ENCODE measurements at regions not wholly inside any gene's neighbourhood (a gene's known extent, or its start where the extent isn't known, plus 50 kb on each side); places are given as distances from the start of the nearest gene placed in this dataset.
"Not testable (repeated sequence)": the region's sequence is repeated elsewhere in the genome, so short reads cannot be mapped to it uniquely, and the experiment has no call there.

DNA sequence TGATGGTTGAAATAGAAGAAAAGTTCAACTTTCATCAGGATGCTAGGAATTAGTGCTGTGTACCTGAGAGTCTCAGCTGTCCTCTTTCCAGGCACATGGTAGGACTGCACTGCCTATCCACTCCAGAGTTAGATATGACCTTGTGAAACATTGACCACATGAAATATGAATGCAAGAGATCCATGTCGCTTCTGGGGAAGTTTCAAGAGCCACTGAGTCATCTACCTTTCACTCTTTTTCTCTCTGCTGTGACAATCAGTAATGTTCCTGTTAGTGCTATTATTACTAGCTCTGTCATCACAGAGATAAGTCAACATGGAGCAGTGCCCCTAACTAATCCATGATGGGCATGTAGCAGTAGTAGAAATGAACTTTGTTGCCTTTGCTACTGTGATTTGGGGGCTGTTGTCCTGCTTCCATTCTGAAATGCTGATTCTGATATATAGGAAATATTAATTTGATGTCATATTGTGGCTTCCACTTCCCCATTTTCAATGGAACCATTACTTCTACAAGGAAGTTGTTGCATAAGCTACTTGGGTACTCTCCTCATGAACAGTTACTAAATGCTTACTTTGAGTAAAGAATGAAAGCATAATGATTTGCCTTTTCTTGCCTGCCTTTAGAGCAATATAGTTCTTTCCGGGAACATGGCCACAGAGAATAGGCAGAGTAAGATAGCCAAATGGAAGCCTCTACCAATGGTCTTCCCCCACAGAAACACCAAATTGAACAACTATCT, 192.8 kb upstream of the ZNF521 start:
- DNase-seq = no peak

DNA sequence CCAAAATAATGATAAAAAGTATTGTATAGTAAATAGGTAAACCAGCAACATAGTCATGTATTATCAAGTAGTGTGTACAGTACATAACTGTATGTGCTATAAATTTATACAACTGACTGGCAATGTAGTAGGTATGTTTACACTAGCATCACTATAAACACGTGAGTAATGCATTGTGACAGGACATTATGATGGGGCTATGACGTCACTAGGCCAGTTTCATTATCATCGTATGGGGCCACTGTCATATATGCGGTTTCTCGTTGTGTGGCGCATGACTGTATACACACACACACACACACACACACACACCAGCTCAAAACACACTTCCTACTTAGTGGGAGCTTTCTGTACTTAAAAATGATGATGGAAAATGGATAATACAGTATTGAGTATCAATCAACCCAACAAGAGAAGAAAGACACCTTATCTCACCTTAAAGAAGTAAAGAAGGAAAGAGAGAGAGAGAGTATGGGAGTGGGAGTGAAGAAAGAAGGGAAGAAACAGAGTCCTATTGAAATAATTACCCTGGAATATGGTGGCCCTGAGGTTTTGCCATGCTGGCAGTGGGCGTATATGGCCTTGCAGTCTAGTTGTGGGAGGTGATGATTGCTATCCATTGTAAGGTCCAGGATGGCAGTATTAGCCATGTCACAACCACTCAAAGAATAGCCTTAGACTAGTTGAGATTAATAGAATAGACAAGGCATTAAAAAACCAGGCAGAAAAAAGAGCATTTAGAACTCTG, 186.4 kb upstream of the ZNF521 start:
- no peak for DNase-seq

DNA sequence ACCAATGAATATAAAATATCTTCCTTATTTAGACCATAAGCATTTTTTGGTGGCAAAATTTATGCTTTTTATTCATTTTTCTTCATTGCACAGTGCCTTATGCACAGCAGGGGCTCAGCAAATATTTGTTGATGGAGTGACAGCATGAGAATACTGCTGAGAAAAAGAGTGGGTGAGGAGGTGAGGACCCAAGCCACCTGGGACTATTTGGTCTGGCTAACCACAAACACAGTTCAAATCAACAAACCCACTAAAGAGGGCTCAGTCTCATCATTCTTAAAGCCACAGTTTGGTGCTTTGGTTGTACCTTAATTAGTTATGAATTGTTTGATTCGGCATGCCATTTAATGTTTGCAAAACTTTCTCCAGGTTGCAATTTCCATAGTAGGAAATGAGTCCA, 183.5 kb upstream of the ZNF521 start:
- no peak for DNase-seq

DNA sequence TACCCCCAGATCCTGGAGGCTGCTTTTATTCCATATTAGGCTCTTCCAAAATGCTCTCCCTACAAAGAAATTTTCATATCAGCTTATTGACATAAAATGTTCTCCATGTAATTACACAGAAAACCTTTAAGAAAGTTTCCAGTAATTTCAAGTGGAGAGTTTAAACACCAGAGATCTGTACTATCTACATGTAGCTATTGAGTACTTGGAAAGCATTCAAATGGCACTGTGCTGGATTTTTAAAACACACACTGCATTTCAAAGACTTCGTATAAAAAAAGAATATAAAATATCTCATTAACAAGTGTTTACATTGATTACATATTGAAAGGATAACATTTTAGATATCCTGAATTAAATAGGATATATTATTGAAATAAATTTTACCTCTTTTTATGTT, 182.4 kb upstream of the ZNF521 start:
- no peak for DNase-seq

DNA sequence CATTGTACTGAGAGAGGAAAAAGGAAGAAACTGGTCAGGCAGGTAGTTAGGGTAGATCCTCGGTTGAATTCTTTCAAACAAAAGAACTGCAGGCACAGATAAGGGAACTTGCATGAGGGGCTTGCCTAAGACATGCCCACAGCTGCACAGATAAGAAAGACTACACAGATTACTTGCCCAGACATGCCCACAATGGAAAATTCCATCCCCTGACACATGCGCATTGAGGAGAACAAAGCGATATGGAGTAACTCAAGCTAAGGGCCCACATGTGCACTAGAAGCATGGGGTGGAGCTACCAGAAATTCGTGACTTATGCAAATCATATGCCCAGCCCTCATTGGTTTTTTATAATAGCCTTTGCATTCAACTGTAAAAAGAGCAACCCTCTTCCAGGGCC, 181.3 kb upstream of the ZNF521 start:
- DNase-seq = no peak

DNA sequence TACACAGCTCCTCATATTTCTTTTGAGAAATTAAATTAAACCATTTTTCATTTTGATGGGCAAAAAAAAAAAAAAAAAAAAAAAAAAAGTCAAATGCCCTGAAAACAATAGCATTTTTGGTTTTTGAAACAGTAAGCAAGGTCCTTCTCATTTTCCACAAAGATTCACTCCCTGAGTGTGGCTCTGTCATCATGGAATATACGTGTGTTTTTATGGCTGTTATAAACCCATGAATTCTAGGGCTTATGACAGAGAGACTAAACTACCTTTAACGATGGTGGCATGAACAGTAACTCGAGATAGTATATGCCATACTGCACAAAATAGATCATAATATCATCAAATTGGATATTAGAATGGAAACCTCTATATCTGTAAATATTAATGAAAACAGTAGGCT, 179.2 kb upstream of the ZNF521 start:
- DNase-seq = no peak

DNA sequence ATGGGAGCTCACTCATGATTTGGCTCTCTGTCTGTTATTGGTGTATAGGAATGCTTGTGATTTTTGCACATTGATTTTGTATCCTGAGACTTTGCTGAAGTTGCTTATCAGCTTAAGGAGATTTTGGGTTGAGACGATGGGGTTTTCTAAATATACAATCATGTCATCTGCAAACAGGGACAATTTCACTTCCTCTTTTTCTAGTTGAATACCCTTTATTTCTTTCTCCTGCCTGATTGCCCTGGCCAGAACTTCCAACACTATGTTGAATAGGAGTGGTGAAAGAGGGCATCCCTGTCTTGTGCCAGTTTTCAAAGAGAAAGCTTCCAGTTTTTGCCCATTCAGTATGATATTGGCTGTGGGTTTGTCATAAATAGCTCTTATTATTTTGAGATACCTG, 173.8 kb upstream of the ZNF521 start:
- DNase-seq = not testable (repeated sequence)

- DNase-seq = no peak
Observed at GRCh38 chr18:25518716-25519053, 166.7 kb upstream of the ZNF521 start.

DNA sequence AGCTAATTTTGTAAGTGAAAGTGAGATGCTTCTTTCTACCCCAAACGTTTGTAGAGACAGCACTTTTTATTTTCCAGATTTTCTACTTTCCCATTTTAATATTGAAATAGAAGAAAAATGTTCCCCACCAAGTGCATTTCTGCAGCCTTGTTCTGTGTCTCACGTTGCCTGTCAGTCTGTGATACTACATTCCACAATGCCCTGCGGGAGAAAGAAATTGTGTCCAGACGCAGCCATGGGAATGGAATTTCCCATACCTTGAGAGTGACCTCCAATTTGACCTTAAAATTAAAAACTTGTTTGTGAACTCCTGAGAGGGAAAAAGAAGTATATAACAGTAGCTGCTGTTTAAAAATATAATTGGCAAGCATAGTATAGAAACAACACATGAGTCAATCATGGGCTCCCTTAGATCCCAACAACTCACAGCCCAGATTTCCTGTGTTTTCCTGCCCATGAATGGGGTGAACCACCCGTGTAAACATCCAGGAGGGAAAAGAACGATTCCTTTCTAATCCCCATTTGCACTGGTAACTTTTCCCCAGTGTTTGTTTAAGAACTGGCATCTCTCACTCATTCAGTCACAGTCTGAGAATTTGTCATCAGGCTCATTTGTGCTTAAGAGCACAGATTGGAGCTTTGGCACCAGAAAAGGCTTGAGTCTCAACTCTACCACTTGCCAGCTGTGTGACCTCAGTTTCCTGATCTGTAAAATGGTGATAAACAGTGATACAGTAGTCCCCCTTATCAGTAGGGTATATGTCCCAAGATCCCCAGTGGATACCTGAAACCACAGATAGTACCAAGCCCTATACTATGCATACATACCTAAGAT, 166.1 kb upstream of the ZNF521 start:
- no peak for DNase-seq

DNA sequence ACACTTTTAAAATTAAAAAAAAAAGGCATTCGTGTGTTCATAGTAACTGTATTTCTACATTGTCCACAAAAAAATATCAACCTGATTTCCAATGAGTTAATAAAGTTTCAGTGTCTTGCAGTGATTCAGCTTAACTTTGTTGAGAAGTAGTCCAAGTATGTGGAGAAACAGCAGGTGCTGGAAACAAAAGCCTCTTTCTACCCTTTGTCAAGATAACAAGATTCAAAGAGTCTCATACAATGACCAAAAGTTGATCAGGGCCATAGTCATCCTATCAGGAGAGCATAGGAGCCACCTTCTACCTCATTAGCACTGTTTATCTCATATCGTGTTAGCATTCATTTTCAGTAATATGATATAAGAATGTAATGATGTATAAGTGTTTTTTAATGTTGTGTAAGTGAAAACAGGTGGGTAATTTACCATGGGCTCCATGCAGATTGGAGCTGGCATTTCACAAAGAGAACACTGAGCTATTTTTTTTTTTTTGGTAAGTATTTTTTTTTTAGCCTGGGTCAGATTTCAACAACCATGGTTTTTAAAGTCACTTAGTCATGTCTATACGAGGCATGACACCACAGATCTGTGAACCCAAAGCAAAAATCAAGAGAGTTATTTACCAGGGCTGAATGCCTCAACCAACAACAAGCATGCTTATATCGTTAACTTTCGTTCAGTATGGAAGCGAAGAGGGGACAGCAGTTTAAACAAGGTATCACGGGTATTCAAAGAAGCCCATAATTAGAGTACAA, 165.0 kb upstream of the ZNF521 start:
- no peak for DNase-seq

- DNase-seq = no peak
Observed at GRCh38 chr18:25516121-25516520, 164.2 kb upstream of the ZNF521 start.

GRCh38 chr18:25510096-25510495, 158.1 kb upstream of the ZNF521 start:
- no peak for DNase-seq

GRCh38 chr18:25503567-25504081, 151.7 kb upstream of the ZNF521 start:
- no peak for DNase-seq

DNA sequence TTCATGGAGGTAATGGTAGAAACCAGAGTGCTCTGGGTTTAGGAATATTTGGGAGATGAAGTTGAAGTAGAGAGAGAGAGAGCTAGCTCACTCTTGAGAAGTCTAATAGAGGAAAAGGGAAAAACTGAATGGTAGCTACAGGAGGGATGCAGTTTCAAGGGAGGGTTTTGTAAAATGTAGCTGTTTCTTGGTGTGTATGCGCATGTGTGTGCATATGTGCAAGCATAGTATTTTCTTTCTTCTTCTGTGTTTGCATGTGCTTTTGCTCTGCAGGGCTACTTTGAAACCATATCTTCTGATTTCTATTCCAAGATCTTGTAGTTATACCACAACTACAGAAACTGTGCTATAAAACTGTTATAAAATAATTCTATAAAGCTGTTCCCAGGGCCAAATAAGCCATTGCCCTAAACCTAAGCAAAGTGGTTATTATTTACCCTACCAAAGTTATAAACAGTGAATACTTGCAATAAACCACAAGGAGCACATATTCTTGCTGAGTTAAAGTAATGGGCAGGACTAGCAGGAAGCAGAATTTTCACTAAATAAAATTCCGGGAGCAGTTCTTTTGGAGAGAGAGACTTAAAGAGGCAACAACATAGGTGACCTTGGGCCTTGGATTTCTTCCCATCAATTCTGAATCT, 145.3 kb upstream of the ZNF521 start:
- no peak for DNase-seq

DNA sequence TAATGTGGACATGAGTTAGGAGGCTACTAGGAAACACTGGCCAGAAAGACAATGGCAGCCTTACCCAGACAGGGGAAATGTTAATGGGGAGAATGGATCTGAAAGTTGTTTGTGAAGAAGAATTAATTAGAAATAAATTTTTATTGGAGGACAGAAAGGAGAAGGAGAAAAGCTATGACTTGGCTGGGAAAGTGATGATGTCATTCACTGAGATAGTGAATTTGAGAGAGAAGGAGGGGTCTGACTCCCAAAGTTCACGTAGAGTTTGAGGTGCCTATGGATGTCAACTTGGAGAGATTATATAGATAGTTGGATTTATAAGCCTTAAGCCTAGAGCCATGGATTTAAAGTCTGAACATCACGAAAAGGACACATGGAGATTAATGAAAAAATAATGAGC, 144.6 kb upstream of the ZNF521 start:
- no peak for DNase-seq

- no peak for DNase-seq
Observed at GRCh38 chr18:25495606-25496005, 143.6 kb upstream of the ZNF521 start.

- DNase-seq = no peak
Observed at GRCh38 chr18:25494888-25495287, 142.9 kb upstream of the ZNF521 start.

- DNase-seq = no peak
Observed at GRCh38 chr18:25493401-25493800, 141.4 kb upstream of the ZNF521 start.

GRCh38 chr18:25490316-25490715, 138.3 kb upstream of the ZNF521 start:
- no peak for DNase-seq

DNA sequence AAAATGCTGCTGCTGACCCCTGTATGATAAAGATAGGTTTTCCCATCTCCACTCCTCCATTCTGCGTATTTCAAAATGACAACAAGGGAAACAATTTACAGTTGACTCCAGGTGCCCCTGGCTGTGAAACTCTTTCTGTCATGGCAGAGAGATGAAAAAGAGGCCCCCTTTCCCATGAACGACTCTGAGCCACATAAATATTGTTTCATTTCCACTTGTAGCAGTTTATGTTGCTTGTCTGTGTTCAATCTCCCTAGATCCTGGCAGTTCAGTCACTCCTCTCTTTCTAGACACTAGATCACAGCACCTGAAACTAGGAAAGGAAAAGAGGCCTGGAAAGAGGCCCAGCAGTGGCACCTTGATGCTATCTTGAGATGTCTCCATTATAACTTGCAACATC, 121.0 kb upstream of the ZNF521 start:
- DNase-seq = no peak

GRCh38 chr18:25470756-25471524, 119.0 kb upstream of the ZNF521 start:
- DNase-seq = not testable (repeated sequence)

DNA sequence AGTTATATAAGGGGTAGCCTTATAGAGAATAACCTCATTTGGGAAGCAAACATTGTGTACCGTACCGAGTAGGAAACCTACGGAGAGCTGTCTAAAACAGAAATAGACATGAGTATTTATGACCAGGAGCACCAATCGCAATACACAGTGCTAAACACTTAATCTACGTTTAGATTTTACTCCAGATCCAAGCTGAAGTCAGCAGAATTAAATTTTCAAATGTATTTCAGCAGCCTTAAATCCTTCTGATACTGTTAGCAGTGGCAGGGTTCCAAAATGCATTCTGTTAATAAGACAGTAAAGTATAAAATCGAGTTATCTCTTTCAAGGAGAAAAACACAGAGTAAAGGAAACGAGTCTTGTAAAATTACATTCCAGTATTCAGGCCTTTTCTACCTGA, 118.1 kb upstream of the ZNF521 start:
- DNase-seq = no peak
